Endothelial cell of umbilical vein (primary cell): ENCODE measurements at regions not wholly inside any gene's neighbourhood (a gene's known extent, or its start where the extent isn't known, plus 50 kb on each side); places are given as distances from the start of the nearest gene placed in this dataset.

Experiments
- BruUV-seq: library from RNA; stranded (reverse); fragments of 400-500 nt; replicated peaks from 2 replicates; lab custom pipeline; 2021; lab: Mats Ljungman, UMichigan
- CTCF ChIA-PET: fragments of 300-600, 350-600 bp; sonication (Branson Sonifier 250); formaldehyde crosslinking; loops from one replicate; lab custom pipeline; 2021; ENCODE audit warnings: antibody characterized with exemption, inconsistent platforms; lab: Charles Lee
- POLR2A ChIA-PET: fragments of 300-600, 350-600 bp; sonication (Branson Sonifier 250); formaldehyde crosslinking; loops from one replicate; lab custom pipeline; 2021; ENCODE audit warnings: antibody characterized with exemption, inconsistent platforms; lab: Charles Lee
- DNase-seq: peaks from one replicate; pipeline ENCODE4 v3.0.0-alpha.2; 2011; ENCODE audit warnings: low read depth, low spot score
- FAIRE-seq: peaks from 2 replicates; lab custom pipeline; 2011; peaks lifted over from hg19 to GRCh38; lab: Jason Lieb, UNC
- H2AFZ ChIP-seq: 2 replicates; pipeline ENCODE4 v1.6.0; 2012; ENCODE audit warnings: low read depth, low read length, control low read depth, inconsistent platforms
- H3K27ac ChIP-seq: 2 replicates; pipeline ENCODE4 v1.5.1; 2011; ENCODE audit warnings: low read depth, mild to moderate bottlenecking, control low read depth, low read length, moderate library complexity; ENCODE audit not compliant: insufficient read depth
- H3K27me3 ChIP-seq, 2 experiments: 2 replicates each; pipeline versions ENCODE4 v1.6.0 to v1.6.1; 2011; ENCODE audit warnings: low read length in 2 of 2, mixed read lengths in 1 of 2; ENCODE audit not compliant: control insufficient read depth in 2 of 2, insufficient read depth in 2 of 2
- H3K36me3 ChIP-seq, 2 experiments: 2 replicates in 1 of 2; 3 replicates in 1 of 2; pipeline ENCODE4 v1.5.1; 2011; ENCODE audit warnings: low read length in 2 of 2, mild to moderate bottlenecking in 1 of 2, moderate library complexity in 1 of 2; ENCODE audit not compliant: control insufficient read depth in 2 of 2, insufficient read depth in 2 of 2; ENCODE audit errors: extremely low read depth in 1 of 2
- H3K4me1 ChIP-seq: 3 replicates; pipeline ENCODE4 v1.5.1; 2011; ENCODE audit warnings: mild to moderate bottlenecking, low read length; ENCODE audit not compliant: control insufficient read depth, insufficient read depth; ENCODE audit errors: extremely low read depth
- H3K4me2 ChIP-seq: 2 replicates; pipeline ENCODE4 v1.6.1; 2011; ENCODE audit warnings: low read length, control low read depth, mixed read lengths; ENCODE audit not compliant: insufficient read depth
- H3K4me3 ChIP-seq, 3 experiments: fragments of 200-600 bp in 1 of 3; sonication (generic), shearing (Covaris generic) in 1 of 3; replicated peaks in 1 of 3; 2 replicates each; pipeline ENCODE4 v1.5.1; 2011 to 2016; ENCODE audit warnings: control low read depth in 3 of 3, low read length in 3 of 3, mild to moderate bottlenecking in 2 of 3, inconsistent platforms in 1 of 3, low read depth in 1 of 3, moderate library complexity in 1 of 3; ENCODE audit not compliant: insufficient read depth in 1 of 3
- H3K79me2 ChIP-seq: 2 replicates; pipeline ENCODE4 v1.6.0; 2012; ENCODE audit warnings: low read length, inconsistent platforms; ENCODE audit not compliant: control insufficient read depth, insufficient read depth
- H3K9ac ChIP-seq: replicated peaks from 2 replicates; pipeline ENCODE3; 2011; ENCODE audit warnings: low read length, control low read depth; ENCODE audit not compliant: insufficient read depth; ENCODE audit errors: extremely low read depth
- H3K9me1 ChIP-seq: replicated peaks from 3 replicates; pipeline ENCODE4 v1.6.0; 2011; ENCODE audit warnings: mild to moderate bottlenecking, low read length; ENCODE audit not compliant: control insufficient read depth, insufficient read depth; ENCODE audit errors: extremely low read depth
- H3K9me3 ChIP-seq: replicated peaks from 2 replicates; pipeline ENCODE4 v1.5.1; 2012; ENCODE audit warnings: low read length, inconsistent platforms; ENCODE audit not compliant: control insufficient read depth, insufficient read depth
- H4K20me1 ChIP-seq: replicated peaks from 2 replicates; pipeline ENCODE3; 2011; ENCODE audit warnings: mild to moderate bottlenecking, low read length; ENCODE audit not compliant: control insufficient read depth, insufficient read depth; ENCODE audit errors: extremely low read depth
- EZH2 ChIP-seq: IDR thresholded peaks from 2 replicates; pipeline ENCODE4 v1.6.1; 2012; ENCODE audit warnings: borderline replicate concordance, low read depth, mild to moderate bottlenecking, moderate library complexity, low read length, inconsistent platforms; ENCODE audit not compliant: severe bottlenecking
- FOS ChIP-seq: IDR thresholded peaks from 2 replicates; pipeline ENCODE4 v1.6.1; 2011; ENCODE audit warnings: mild to moderate bottlenecking, low read length, moderate library complexity, borderline replicate concordance; ENCODE audit not compliant: insufficient read depth
- GATA2 ChIP-seq: IDR thresholded peaks from 2 replicates; pipeline ENCODE4 v1.7.0; 2011; ENCODE audit warnings: low read depth, mild to moderate bottlenecking, moderate library complexity, mixed read lengths, low read length; ENCODE audit not compliant: insufficient read length, insufficient read depth
- JUN ChIP-seq: IDR thresholded peaks from 2 replicates; pipeline ENCODE4 v1.6.1; 2011; ENCODE audit warnings: borderline replicate concordance, low read depth; ENCODE audit not compliant: insufficient read length, insufficient read depth
- MAX ChIP-seq: IDR thresholded peaks from 2 replicates; pipeline ENCODE4 v1.6.1; 2011; ENCODE audit not compliant: insufficient read depth, insufficient read length
- MYC ChIP-seq: IDR thresholded peaks from one replicate; pipeline ENCODE4 v1.6.1; 2011; ENCODE audit warnings: mild to moderate bottlenecking, low read depth, low read length
- POLR2A ChIP-seq: IDR thresholded peaks from 2 replicates; pipeline ENCODE4 v1.6.1; 2012; ENCODE audit warnings: low read depth, mild to moderate bottlenecking, control low read depth, low read length
- POLR2AphosphoS5 ChIP-seq: IDR thresholded peaks from 2 replicates; pipeline ENCODE4 v1.6.1; 2012; ENCODE audit warnings: low read depth, mild to moderate bottlenecking, control low read depth, low read length, moderate library complexity; ENCODE audit not compliant: insufficient read depth
- dilution Hi-C: fragments of 300-500 bp; cut with MboI; formaldehyde crosslinking; loops from one replicate; pipeline ENCODE4 v1.15.0; 2019; ENCODE audit warnings: low sequenced_read_pairs; ENCODE audit not compliant: extremely low pct_ligation_motif_present
- intact Hi-C: fragments of 100-400 bp; cut with micrococcal nuclease; formaldehyde crosslinking; loops from one replicate; pipeline ENCODE4 v1.10.0; 2022
- TF ChIP-seq, protein P1 (sequence below), 2 donors: IDR thresholded peaks; 1 replicate in 1 of 2; 2 replicates in 1 of 2; pipeline ENCODE4 v1.5.1; 2011; ENCODE audit warnings: low read length in 2 of 2, mild to moderate bottlenecking in 2 of 2, moderate library complexity in 2 of 2, control low read depth in 1 of 2, inconsistent platforms in 1 of 2, low read depth in 1 of 2; ENCODE audit not compliant: insufficient read depth in 1 of 2; ENCODE audit errors: extremely low read depth in 1 of 2

- Histone ChIP-seq H3K27ac (no peak overlapping the region), H3K9me1 (no peaks in the 10 kb centered on the region), H3K27me3 (no peaks in the 10 kb centered on the region), H3K4me1 (peaks cover 4% of the 10 kb centered on the region), H3K9me3 (no peaks in the 10 kb centered on the region), H4K20me1 (no peaks in the 10 kb centered on the region), H3K4me2 (no peak overlapping the region), H3K4me3 (no peak overlapping the region), H3K9ac (no peak overlapping the region), H3K79me2 (no peaks in the 10 kb centered on the region), H3K36me3 (no peaks in the 10 kb centered on the region), H2AFZ (no peak overlapping the region)
- intact Hi-C loops: no loop called here
- POLR2A ChIA-PET: no interaction called here
- CTCF ChIA-PET: interaction anchor here (2.6 kb wide), 1 partner anchor 12 kb away, joined by 5 read pairs; no protein-coding TSS in a partner anchor
- no peak for DNase-seq
- dilution Hi-C loops: no loop called here
- no TSS peak for BruUV-seq
- no peak for FAIRE-seq
- TF ChIP-seq POLR2A (no peak), POLR2AphosphoS5 (no peak), EZH2 (no peak), JUN (no peak), MYC (no peak), FOS (no peak), MAX (no peak), GATA2 (no peak)
- TF ChIP-seq, protein P1, sequence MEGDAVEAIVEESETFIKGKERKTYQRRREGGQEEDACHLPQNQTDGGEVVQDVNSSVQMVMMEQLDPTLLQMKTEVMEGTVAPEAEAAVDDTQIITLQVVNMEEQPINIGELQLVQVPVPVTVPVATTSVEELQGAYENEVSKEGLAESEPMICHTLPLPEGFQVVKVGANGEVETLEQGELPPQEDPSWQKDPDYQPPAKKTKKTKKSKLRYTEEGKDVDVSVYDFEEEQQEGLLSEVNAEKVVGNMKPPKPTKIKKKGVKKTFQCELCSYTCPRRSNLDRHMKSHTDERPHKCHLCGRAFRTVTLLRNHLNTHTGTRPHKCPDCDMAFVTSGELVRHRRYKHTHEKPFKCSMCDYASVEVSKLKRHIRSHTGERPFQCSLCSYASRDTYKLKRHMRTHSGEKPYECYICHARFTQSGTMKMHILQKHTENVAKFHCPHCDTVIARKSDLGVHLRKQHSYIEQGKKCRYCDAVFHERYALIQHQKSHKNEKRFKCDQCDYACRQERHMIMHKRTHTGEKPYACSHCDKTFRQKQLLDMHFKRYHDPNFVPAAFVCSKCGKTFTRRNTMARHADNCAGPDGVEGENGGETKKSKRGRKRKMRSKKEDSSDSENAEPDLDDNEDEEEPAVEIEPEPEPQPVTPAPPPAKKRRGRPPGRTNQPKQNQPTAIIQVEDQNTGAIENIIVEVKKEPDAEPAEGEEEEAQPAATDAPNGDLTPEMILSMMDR (IDR thresholded peaks at IDR 0.05; ENCODE audit: extremely low read depth in 1 of 2, insufficient read depth in 1 of 2, low read depth in 1 of 2, low read length in 2 of 2): no peak
Observed at GRCh38 chr2:236755278-236755840, 185.7 kb downstream of the ACKR3 start.
